ENCODE measurements at regions not wholly inside any gene's neighbourhood (a gene's known extent, or its start where the extent isn't known, plus 50 kb on each side); places are given as distances from the start of the nearest gene placed in this dataset.

GRCh38 chr7:56578612-56579011 is 462.4 kb upstream of the NUPR2 start:
- no peak for TF ChIP-seq NFIC (IDR thresholded peaks at IDR 0.05)
- no peak for TF ChIP-seq TCF12 (IDR thresholded peaks at IDR 0.05; ENCODE audit: low read depth)
- TF ChIP-seq, protein P1, sequence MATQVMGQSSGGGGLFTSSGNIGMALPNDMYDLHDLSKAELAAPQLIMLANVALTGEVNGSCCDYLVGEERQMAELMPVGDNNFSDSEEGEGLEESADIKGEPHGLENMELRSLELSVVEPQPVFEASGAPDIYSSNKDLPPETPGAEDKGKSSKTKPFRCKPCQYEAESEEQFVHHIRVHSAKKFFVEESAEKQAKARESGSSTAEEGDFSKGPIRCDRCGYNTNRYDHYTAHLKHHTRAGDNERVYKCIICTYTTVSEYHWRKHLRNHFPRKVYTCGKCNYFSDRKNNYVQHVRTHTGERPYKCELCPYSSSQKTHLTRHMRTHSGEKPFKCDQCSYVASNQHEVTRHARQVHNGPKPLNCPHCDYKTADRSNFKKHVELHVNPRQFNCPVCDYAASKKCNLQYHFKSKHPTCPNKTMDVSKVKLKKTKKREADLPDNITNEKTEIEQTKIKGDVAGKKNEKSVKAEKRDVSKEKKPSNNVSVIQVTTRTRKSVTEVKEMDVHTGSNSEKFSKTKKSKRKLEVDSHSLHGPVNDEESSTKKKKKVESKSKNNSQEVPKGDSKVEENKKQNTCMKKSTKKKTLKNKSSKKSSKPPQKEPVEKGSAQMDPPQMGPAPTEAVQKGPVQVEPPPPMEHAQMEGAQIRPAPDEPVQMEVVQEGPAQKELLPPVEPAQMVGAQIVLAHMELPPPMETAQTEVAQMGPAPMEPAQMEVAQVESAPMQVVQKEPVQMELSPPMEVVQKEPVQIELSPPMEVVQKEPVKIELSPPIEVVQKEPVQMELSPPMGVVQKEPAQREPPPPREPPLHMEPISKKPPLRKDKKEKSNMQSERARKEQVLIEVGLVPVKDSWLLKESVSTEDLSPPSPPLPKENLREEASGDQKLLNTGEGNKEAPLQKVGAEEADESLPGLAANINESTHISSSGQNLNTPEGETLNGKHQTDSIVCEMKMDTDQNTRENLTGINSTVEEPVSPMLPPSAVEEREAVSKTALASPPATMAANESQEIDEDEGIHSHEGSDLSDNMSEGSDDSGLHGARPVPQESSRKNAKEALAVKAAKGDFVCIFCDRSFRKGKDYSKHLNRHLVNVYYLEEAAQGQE (IDR thresholded peaks at IDR 0.05; ENCODE audit: low read depth), result no peak
- no peak for TF ChIP-seq YY1 (IDR thresholded peaks at IDR 0.05; ENCODE audit: low read depth)
- no peak for TF ChIP-seq TEAD4 (IDR thresholded peaks at IDR 0.05)
- no peak for TF ChIP-seq EP300 (IDR thresholded peaks at IDR 0.05; ENCODE audit: borderline replicate concordance)
- TF ChIP-seq TAF1 (IDR thresholded peaks at IDR 0.05; ENCODE audit: low read depth), result no peak
- no peak for TF ChIP-seq CREB1 (IDR thresholded peaks at IDR 0.05; ENCODE audit: low read depth)
- no peak for TF ChIP-seq CEBPB (IDR thresholded peaks at IDR 0.05)
- TF ChIP-seq, protein P2, sequence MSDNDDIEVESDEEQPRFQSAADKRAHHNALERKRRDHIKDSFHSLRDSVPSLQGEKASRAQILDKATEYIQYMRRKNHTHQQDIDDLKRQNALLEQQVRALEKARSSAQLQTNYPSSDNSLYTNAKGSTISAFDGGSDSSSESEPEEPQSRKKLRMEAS (IDR thresholded peaks at IDR 0.05), result no peak
- no peak for TF ChIP-seq EGR1 (IDR thresholded peaks at IDR 0.05)
- no peak for TF ChIP-seq RAD21 (IDR thresholded peaks at IDR 0.05; ENCODE audit: low read depth)
- no peak for TF ChIP-seq FOXM1 (IDR thresholded peaks at IDR 0.05; ENCODE audit: borderline replicate concordance, low read depth)

DNA sequence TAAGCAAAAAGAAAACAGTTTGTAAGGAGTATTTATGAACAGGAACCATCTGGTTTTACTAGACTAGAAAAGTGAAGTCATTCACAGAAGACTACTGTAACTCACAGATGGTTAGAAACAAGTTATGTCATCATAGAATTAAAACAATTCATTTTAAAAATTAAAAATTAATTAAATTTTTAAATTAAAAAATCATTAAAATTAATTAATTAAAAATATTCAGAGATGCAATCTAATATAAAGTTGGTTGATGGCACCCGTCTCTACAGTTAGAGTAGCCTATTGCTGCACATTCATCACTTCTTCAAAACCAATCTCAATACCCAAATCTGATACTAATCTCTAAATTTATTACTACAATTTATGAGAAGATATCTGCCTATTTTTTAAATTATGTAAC is 454.8 kb upstream of the NUPR2 start:
- TF ChIP-seq, protein P2 (IDR thresholded peaks at IDR 0.05), result no peak
- no peak for TF ChIP-seq USF1 (IDR thresholded peaks at IDR 0.05)
- no peak for TF ChIP-seq ZBTB7A (IDR thresholded peaks at IDR 0.05; ENCODE audit: low read depth)
- no peak for TF ChIP-seq TAF1 (IDR thresholded peaks at IDR 0.05; ENCODE audit: low read depth)
- no peak for TF ChIP-seq CEBPB (IDR thresholded peaks at IDR 0.05)
- no peak for TF ChIP-seq EGR1 (IDR thresholded peaks at IDR 0.05)
- no peak for TF ChIP-seq FOXM1 (IDR thresholded peaks at IDR 0.05; ENCODE audit: borderline replicate concordance, low read depth)
- TF ChIP-seq TEAD4 (IDR thresholded peaks at IDR 0.05), result no peak
- no peak for TF ChIP-seq CREB1 (IDR thresholded peaks at IDR 0.05; ENCODE audit: low read depth)
- TF ChIP-seq EP300 (IDR thresholded peaks at IDR 0.05; ENCODE audit: borderline replicate concordance), result no peak
- no peak for TF ChIP-seq RAD21 (IDR thresholded peaks at IDR 0.05; ENCODE audit: low read depth)
- no peak for TF ChIP-seq YY1 (IDR thresholded peaks at IDR 0.05; ENCODE audit: low read depth)
- TF ChIP-seq TCF12 (IDR thresholded peaks at IDR 0.05; ENCODE audit: low read depth), result no peak

GRCh38 chr7:56538541-56539429 is 422.6 kb upstream of the NUPR2 start:
- no peak for TF ChIP-seq CREB1 (IDR thresholded peaks at IDR 0.05; ENCODE audit: low read depth)
- no peak for TF ChIP-seq CEBPB (IDR thresholded peaks at IDR 0.05)
- TF ChIP-seq RAD21 (IDR thresholded peaks at IDR 0.05; ENCODE audit: low read depth), result no peak
- TF ChIP-seq NFIC (IDR thresholded peaks at IDR 0.05), result no peak
- TF ChIP-seq ZBTB7A (IDR thresholded peaks at IDR 0.05; ENCODE audit: low read depth), result no peak
- TF ChIP-seq, protein P2 (IDR thresholded peaks at IDR 0.05), result no peak
- no peak for TF ChIP-seq TAF1 (IDR thresholded peaks at IDR 0.05; ENCODE audit: low read depth)
- no peak for TF ChIP-seq FOXM1 (IDR thresholded peaks at IDR 0.05; ENCODE audit: borderline replicate concordance, low read depth)
- TF ChIP-seq, protein P1 (IDR thresholded peaks at IDR 0.05; ENCODE audit: low read depth), result no peak
- TF ChIP-seq TEAD4 (IDR thresholded peaks at IDR 0.05), result no peak
- TF ChIP-seq TCF12 (IDR thresholded peaks at IDR 0.05; ENCODE audit: low read depth), result no peak
- no peak for TF ChIP-seq USF1 (IDR thresholded peaks at IDR 0.05)

DNA sequence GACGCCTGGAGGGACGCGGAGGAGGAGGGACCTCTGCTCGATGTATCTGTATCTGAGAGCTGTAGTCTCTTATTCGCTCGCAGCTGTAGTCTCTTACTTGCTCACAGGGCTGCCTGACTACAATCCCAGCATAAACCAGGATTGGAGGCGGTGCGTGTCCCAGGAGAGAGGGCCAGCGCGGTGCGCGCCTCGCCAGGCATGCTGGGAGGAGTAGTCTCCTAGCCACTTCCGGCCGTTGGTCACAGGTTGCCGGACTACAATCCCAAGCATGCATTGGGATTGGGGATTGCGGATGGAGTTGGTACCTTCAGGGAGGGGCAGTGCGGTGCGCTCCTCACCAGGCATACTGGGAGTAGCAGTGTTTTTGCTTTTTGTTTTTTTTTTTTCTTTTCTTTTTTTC is 421.7 kb upstream of the NUPR2 start:
- TF ChIP-seq ZBTB7A (IDR thresholded peaks at IDR 0.05; ENCODE audit: low read depth), result no peak
- TF ChIP-seq CREB1 (IDR thresholded peaks at IDR 0.05; ENCODE audit: low read depth), result no peak
- TF ChIP-seq, protein P2 (IDR thresholded peaks at IDR 0.05), result no peak
- no peak for TF ChIP-seq RAD21 (IDR thresholded peaks at IDR 0.05; ENCODE audit: low read depth)
- no peak for TF ChIP-seq EP300 (IDR thresholded peaks at IDR 0.05; ENCODE audit: borderline replicate concordance)
- TF ChIP-seq, protein P1 (IDR thresholded peaks at IDR 0.05; ENCODE audit: low read depth), result no peak
- TF ChIP-seq TEAD4 (IDR thresholded peaks at IDR 0.05), result no peak
- no peak for TF ChIP-seq TAF1 (IDR thresholded peaks at IDR 0.05; ENCODE audit: low read depth)
- TF ChIP-seq TCF12 (IDR thresholded peaks at IDR 0.05; ENCODE audit: low read depth), result no peak
- TF ChIP-seq EGR1 (IDR thresholded peaks at IDR 0.05), result no peak
- TF ChIP-seq YY1 (IDR thresholded peaks at IDR 0.05; ENCODE audit: low read depth), result no peak
- no peak for TF ChIP-seq CEBPB (IDR thresholded peaks at IDR 0.05)
- no peak for TF ChIP-seq FOXM1 (IDR thresholded peaks at IDR 0.05; ENCODE audit: borderline replicate concordance, low read depth)
- no peak for TF ChIP-seq NFIC (IDR thresholded peaks at IDR 0.05)
- no peak for TF ChIP-seq USF1 (IDR thresholded peaks at IDR 0.05)
